ENCODE measurements at regions not wholly inside any gene's neighbourhood (a gene's known extent, or its start where the extent isn't known, plus 50 kb on each side); places are given as distances from the start of the nearest gene placed in this dataset.
"Not testable (repeated sequence)": the region's sequence is repeated elsewhere in the genome, so short reads cannot be mapped to it uniquely, and the experiment has no call there.

DNA sequence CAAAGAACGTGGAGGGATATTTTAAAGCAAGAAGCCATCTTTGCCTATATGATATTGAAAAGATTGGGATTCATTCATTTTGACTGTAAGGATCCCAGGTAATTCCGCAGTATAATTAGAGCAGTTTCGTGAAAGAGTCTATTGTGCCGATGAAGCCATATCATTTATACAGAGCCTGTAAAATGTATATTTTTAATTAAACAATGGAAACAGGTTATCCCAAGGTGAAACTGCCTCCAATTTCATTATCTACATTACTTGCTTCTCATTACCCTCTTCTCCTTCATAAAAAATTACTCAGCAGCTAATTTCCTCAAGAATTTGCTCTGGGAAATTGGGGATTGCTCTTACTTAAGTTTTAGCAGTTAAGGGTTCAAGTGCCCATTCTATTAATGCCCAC is 444.1 kb downstream of the SOCS6 start:
- DNase-seq: no peak

DNA sequence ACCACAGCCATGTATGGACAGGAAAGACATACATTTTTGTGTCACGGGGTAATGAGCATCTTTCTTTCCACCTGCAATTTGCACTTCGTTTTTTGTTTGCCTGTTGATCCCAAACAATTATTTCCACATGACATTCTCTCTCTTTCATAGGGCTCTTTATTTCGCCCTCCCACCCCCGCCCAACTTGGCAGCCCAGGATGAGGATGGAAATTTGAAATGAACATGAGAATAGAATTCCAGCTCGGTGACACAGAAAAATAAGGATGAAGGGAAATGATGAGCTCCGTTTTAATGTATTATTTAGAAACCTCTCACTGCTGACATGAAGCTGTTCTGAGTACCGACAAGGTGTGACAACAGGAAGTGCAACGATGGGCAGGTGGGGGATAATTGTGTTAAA is 443.3 kb downstream of the SOCS6 start:
- no peak for DNase-seq

DNA sequence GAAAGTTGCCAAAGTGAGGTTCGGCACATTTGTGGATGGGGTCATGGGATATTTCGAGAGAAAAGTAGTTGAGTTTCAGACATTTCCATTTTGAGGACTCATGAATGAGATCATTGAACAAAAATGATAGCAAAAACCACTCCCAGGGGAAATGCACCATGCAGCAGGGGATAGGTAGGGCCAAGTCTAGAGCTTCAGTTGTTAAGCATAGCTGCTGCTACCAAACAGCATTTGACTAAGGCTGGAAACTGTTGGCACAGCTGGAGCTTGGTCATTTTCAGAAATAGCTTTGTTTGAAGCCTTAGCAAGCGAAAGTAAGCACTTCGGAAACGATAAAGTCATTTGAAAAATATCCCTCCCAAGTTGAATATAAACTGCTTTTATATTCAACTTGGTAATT is 431.8 kb downstream of the SOCS6 start:
- no peak for DNase-seq

DNA sequence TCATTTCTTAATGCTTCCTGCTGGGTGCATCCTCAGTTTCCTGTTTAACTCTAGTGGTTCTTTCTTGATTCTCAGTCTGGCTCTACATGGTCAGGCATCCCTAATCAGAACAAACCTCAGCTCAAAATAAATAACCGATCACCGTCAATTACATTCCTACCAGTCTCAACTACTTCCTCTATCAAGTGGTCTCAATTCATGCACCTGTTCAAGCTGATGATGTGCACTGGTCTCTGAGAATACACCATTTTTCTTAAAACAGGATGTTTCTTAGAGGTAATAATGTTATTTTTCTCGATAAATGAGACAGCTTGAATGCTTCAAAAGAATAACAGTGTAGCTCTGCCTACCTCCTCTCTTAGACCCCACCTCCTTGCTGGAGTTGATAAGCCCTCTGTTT is 420.9 kb downstream of the SOCS6 start:
- no peak for DNase-seq

DNA sequence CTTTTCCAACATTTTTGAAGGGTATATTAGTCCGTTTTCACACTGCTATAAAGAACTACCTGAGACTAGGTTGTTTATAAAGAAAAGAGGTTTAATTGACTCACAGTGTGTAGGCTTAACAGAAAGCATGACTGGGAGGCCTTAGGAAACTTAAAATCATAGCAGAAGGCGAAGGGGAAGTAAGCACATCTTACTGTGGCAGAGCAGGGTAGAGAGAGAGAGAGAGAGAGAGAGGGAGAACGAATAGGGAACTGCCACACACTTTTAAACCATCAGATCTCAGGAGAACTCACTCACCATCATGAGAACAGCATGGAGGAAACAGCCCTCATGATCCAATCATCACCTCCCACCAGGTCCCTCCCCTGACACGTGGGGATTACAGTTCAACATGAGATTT is 420.3 kb downstream of the SOCS6 start:
- DNase-seq: no peak

DNA sequence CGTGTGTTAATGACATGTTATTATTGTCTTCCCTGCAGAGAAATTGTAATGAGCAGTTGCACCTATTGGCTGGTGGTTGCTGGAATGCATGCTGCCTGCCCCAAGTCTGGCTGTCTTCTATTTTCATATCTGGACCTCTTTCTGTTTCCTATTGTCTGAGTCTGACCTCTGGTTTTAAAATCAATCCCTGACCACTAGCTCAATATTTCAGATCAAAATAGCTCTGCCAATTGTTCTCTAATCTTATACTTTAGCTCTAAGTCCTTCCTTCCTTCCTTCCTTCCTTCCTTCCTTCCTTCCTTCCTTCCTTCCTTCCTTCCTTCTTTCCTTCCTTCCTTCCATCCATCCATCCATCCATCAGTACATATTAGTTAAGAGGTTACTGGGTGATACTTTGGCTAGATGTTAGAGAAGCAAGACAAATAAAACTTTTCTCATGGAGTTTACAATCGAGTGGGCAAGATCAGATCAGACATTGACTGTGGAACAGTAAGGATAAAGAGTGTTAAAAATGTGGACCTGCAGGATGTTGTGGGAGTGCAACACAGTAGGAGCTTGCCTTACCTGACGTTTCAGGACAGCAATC is 417.1 kb downstream of the SOCS6 start:
- no peak for DNase-seq

DNA sequence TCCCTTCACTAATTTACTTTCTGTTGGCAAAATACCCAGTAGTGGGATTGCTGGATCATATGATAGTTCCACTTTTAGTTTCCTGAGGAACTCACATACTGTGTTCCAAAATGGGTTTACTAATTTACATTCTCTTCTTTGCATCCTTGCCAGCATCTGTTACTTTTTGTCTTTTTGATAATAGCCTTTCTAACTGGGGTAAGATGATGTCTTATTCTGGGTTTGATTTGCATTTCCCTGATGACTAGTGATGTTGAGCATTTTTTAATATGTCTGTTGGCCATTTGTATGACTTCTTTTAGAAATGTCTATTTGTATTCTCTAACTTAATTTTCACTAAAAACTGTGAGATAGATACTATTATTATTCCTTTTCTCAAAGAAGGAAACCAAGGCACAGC is 411.7 kb downstream of the SOCS6 start:
- no peak for DNase-seq

DNA sequence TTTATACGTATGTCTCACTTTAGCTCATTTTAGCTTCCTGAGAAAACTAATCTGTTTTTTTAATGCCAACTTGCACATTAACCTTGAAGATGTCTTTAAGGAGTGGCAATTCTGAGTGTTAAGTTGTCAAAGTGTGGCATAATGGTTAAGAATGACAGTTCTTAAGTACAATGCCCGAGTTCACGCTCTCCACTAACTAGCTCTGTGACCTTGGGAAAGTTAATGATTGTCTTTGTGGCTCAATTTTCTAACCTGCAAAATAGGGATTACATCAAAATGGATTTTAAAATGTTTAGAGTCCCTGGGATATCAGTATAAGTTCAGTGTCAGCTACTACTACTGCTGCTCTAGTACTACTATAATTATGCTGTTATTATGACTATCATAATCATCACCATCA is 409.7 kb downstream of the SOCS6 start:
- DNase-seq: no peak

DNA sequence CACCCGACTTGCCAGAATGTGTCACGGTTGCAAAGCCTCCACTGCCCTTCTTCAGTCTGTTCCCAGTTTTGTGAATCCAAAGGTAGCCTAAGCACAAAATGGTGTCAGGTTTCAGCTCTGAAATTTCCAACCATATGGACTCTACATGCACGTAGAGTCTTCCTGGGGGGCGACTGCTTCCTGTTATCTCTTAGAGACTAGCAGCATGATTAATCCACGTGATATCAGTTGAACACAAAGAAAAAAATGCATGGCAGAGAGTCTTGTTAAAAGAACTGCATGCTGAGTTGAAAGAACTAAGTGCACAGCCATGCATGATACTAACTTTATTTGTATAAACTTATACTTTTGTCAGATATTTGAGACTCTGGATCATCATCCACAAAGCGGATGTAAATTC is 404.4 kb downstream of the SOCS6 start:
- DNase-seq: no peak

DNA sequence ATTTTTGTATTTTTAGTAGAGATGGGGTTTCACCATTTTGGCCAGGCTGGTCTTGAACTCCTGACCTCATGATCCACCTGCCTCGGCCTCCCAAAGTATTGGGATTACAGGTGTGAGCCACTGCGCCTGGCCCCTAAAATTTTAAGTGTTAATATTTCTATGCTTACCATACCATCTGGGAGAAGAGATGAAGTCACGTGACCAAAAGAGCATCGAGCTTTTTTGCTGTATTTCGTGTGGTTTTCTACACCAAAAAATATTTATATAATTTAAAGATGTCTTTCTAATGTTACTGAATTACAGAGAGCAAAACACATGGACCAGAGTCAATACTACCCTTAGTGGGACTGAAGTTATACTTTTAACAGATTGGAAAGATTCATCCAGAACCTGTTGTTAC is 400.9 kb downstream of the SOCS6 start:
- DNase-seq: not testable (repeated sequence)

DNA sequence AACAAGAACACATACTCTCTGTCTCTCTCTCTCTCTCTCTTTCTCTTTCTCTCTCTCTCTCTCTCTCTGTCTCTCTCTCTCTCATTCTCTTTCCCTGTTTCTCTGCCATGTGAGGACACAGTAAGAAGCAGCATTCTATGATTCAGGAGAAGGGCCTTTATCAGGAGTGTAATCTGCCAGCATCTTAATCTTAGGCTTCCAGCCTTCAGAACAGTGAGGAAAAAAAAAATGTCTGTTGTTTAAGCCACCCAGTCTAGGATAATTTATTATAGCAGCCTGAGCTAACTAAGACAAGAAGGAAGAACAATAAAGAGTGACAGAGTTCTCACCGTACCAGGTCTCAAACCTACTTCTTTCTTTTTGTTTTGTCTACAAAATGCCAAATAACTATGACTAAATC is 399.4 kb downstream of the SOCS6 start:
- DNase-seq: no peak

DNA sequence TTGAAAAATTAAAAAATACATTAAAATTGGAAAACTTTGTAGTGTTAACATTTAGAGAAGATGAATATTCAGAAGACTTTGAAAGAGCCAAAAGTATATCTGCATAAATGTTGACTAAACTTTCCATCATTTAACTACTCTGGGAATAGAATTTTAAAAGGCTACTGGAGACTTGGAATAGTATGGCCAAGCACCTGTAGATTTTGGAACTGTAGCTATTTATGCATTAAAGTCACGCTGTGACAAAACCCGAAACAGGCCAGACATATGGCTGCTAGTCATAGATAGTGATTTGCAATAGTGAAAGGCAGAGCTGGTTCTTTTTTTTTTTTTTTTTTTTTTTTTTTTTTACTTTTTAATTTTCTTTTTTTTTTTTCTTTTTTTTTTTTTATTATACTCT is 396.0 kb downstream of the SOCS6 start:
- DNase-seq: no peak

DNA sequence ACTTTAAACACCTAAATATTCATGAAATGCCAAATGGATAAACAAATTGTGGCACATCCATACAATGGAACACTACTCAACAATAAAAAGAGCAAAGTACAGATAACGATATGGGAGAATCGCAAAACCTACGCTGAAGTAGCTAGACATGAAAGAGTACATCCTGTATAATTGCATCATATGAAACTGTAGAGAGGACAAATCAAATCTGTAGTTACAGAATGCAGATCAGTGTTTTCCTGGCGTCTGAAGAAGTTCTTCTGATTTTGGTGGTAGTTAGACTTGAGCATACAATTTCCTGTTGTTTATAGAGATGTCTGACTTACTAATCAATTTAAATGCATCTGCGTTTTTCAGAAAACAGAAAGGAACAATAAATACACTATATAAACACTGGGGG is 394.4 kb downstream of the SOCS6 start:
- DNase-seq: no peak

DNA sequence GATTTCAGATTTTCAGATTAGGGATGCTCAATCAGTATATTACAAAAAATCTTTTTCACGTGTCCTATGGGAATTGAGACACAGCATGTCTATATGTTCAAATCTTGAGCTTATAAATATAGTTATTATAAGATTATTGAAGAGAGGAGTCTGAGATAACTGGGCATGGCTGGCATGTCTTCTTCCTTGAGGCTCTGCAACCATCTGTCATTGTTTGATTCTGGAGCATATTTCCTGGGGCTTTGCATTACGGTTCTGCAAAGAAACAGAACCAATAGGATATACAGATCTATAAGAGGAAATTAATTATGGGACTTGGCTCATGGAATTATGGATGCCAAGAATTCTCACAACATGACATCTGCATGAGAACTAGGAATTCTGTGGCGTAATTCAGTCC is 386.1 kb downstream of the SOCS6 start:
- DNase-seq: no peak

DNA sequence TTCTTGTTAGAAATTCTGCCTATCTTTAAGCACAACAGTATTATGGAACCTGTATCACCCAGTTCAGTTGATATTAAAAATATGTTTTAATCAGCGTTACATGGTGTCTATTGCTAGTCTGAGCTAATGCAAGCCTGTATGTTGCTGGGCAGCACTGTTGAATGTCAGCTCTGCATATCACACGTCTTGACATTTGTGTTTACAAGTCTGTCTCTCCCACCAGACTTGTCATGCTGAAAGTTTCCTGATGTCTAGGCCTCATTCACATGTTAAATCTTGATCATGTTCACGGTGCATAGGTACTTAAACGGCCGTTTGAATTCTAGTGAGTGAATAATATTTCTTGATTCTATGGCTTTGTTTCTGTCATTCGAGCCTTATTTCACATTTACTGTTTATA is 385.0 kb downstream of the SOCS6 start:
- DNase-seq: no peak

DNA sequence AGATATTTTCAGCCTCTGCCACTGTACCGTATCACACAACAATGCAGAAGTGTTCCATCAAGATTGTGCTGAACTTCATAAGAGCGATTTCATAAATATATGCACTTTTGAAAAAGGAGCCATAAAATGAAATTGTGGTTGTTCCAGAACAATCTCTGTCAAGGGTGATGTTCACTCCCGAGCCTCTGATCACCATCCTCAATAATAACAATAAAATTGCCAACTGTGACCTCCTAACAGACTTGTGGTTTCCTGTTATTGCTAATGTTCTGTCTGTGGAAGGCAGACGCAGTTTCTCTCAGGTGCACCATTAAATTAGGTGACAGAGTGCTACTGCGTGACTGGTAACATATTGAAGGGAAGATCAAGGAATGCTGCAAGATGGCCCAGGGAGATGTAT is 383.7 kb downstream of the SOCS6 start:
- DNase-seq: no peak

DNA sequence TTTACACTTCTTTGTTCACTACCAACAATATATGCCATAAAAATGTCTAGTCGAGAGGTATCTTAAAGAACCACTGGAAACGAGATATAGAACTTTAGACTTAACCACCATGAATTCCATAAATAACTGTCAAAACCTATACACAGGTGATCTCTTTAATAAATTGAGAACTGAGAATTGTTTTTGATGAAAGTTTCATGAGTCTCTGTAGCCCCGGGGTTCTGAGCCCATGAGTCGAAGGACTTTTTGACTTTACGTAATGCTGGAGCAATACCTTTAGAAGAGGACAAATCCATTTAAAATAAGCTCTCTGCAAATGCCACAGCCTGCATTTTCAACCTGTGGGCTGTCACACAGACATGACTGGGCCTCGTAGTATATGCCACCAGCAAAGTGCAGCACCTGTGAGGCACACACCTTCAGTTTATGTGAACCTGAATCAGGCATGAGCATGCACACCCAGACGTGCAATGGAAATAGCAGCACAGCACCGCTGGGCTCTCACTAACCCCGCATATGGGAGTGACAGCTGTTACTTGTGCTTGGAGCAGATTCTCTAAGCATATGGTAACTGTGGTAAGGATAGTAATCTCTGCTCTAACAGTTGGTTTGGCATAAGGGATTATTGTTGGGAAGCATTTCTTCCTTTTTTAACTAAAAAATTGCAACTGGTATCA is 383.2 kb downstream of the SOCS6 start:
- no peak for DNase-seq

DNA sequence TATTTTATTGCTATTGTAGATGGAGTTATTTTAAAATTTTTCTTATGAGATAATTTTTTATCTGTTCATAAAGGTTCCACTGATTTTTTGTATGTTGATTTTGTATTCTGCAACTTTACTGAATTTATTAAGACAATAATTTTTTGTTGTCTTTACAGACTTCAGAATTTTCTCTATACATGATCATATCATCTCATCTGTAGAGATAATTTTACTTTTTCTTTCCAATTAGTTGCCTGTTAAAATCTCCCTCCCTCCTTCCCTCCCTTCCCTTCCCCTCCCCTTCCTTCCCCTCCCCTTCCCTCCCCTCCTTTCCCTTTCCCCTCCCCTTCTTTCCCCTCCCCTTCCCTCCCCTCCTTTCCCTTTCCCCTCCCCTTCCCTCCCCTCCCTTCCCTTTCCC is 378.1 kb downstream of the SOCS6 start:
- no peak for DNase-seq

DNA sequence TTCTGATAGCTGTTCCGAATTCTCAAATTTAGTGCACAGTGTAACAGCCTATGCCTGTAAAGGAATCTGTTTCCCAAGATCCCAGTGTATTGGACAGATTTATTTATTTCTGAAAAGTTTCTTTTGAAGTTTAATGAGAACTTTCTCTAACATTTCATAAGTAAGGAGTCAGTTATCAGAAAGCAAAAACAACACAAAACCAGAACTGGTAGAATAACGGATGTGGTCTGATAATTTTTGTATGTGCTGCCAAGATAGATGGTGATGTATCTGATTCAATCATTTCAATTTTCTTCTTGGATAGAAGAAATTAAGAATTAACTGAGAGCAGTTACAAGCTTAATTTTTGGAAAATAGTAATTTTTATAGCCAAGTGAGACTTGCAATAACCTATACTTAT is 374.3 kb downstream of the SOCS6 start:
- no peak for DNase-seq

DNA sequence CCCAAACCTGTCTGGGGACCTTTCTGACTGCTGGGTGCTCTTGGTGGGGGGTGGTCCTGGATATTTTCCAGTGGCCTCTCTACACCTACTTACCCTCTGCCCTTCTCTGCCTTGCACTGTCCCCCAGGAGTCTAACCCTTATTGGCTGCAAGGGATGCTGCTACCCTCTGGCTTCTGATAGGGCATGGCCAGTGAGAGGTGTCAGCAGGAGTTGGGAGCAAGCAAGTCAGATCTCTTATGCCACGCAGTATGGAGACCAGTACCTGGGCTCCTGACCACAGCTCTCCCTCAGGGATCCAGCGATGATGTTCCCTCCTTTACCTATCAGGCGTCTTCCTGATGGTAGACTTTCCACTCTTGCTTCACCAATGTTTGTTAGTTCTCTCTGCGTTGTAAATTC is 373.7 kb downstream of the SOCS6 start:
- no peak for DNase-seq

DNA sequence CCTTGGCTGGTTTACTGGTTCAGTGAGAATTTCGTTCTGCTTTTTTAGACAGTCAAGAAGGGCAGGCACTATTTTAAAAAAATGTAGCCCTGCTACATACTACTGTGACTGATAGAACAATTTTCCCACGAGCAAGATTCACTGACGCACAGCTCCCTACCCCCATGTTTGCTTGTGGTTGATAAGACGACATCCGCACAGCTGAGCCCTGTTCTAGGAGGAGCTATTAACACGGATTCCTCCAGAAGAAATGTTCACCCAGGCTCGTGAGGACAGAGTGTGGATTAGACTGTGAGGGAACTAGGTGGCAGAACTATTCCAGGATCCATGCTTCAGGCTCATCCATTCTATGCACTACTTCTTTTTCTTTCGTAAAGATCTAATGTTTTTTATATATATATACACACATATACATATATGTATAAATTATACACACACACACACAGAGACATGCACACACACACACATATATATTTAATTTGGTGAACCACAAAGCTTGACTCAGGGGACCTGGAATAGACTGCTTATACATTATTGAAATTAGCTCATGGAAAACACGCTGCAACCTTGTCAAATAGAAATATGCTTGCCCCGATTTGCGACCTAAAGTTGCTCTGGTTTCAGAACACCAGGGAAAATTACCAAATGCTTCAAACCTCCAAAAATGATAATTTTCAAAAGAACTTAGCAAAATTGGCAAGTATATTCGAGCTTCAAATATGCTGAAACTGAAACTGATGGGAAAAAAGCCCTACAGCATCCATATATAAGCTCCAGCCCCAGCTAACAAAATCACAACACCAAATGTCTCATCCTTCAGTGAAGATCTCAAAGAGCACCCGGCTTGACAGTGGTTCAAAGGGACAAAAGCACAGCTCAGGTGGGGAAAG is 370.4 kb downstream of the SOCS6 start:
- DNase-seq: no peak

DNA sequence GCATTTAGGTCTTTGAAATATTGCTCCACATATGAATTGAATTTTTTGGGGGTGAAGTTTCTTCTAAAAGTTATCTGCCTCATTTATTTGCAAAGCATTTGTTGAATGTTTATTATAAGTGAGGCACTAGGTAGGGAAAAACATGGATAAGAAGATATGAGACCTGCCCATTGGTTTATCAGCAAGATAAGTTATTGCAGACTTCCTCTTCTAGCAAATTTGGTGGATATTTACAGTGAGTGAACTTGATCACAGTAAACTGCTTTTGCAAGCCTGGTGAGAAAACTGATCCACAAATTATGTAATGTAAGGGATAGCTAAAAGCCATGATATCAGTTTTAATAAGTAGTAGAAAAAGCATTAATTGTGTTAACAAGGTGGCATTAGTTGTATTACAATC is 364.8 kb downstream of the SOCS6 start:
- no peak for DNase-seq

DNA sequence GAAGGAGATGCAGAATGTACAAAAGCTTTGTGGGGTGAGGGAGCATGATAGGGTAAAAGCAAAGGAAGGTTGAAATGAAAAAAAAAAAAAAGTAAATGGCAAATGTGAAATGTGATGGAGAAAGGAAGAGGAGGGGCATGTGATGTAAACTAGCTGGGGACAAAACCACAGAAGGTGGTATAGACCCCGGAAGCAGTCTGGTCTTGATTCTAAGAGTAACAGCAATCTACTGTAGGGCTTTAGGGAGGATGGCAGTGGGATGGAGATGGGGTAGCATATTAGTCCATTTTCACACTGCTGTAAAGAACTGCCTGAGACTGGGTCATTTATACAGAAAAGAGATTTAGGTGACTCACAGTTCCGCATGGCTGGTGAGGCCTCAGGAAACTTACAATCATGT is 362.0 kb downstream of the SOCS6 start:
- DNase-seq: no peak

DNA sequence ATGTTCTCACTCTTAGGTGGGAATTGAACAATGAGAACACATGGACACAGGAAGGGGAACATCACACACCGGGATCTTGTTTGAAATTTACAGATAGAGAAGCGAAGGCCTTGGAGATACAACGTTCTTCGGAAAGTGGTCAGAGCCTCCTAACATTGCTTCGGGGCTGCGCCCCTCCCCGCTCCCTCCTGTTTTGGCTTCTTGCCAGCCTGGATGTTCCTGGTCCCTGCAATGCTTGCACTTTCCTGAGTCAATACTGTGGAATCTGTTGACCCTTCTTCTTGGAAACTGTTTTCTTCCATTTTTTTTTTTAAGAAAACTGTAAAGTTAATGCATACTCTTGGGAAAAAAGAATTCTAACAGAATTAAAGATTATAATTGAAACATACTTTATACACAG is 360.8 kb downstream of the SOCS6 start:
- no peak for DNase-seq
